ENCODE measurements at regions not wholly inside any gene's neighbourhood (a gene's known extent, or its start where the extent isn't known, plus 50 kb on each side); places are given as distances from the start of the nearest gene placed in this dataset.

GRCh38 chr11:116114198-116114651 is 610.0 kb upstream of the CADM1 start:
- Mint-ChIP-seq H3K36me3 (no peaks in the 10 kb centered on the region), H3K9me3 (no peaks in the 10 kb centered on the region), H3K4me1 (ENCODE audit: unreplicated experiment) (peaks cover 8% of the 10 kb centered on the region), H3K27ac (no peak overlapping the region), H3K27me3 (peaks cover 9% of the 10 kb centered on the region), H3K4me3 (no peak overlapping the region)
- no peak for TF ChIP-seq CTCF (conservative IDR thresholded peaks at IDR 0.05)
- no peak for DNase-seq (ENCODE audit: extremely low spot score, unreplicated experiment)

GRCh38 chr11:116112087-116112935 is 608.1 kb upstream of the CADM1 start:
- H3K9me3 Mint-ChIP-seq, result no peaks in the 10 kb centered on the region
- H3K27me3 Mint-ChIP-seq, result peaks cover 5% of the 10 kb centered on the region
- H3K27ac Mint-ChIP-seq, result no peak overlapping the region
- peaks cover 8% of the 10 kb centered on the region for H3K4me1 Mint-ChIP-seq (ENCODE audit: unreplicated experiment)
- no peaks in the 10 kb centered on the region for H3K36me3 Mint-ChIP-seq
- no peak for TF ChIP-seq CTCF (conservative IDR thresholded peaks at IDR 0.05)
- no peak overlapping the region for H3K4me3 Mint-ChIP-seq
- DNase-seq (ENCODE audit: extremely low spot score, unreplicated experiment), result no peak

GRCh38 chr11:116111546-116111945 is 607.3 kb upstream of the CADM1 start:
- no peak for TF ChIP-seq CTCF (conservative IDR thresholded peaks at IDR 0.05)
- no peak overlapping the region for H3K27ac Mint-ChIP-seq
- H3K9me3 Mint-ChIP-seq, result no peaks in the 10 kb centered on the region
- no peak overlapping the region for H3K4me3 Mint-ChIP-seq
- peaks cover 8% of the 10 kb centered on the region for H3K4me1 Mint-ChIP-seq (ENCODE audit: unreplicated experiment)
- no peak for DNase-seq (ENCODE audit: extremely low spot score, unreplicated experiment)
- H3K36me3 Mint-ChIP-seq, result no peaks in the 10 kb centered on the region
- peaks cover 5% of the 10 kb centered on the region for H3K27me3 Mint-ChIP-seq

GRCh38 chr11:116110802-116111201 is 606.6 kb upstream of the CADM1 start:
- no peak overlapping the region for H3K4me3 Mint-ChIP-seq
- no peak for DNase-seq (ENCODE audit: extremely low spot score, unreplicated experiment)
- H3K36me3 Mint-ChIP-seq, result no peaks in the 10 kb centered on the region
- no peaks in the 10 kb centered on the region for H3K9me3 Mint-ChIP-seq
- peaks cover 8% of the 10 kb centered on the region for H3K4me1 Mint-ChIP-seq (ENCODE audit: unreplicated experiment)
- no peak for TF ChIP-seq CTCF (conservative IDR thresholded peaks at IDR 0.05)
- no peak overlapping the region for H3K27ac Mint-ChIP-seq
- H3K27me3 Mint-ChIP-seq, result peaks cover 5% of the 10 kb centered on the region

- no peak overlapping the region for H3K4me3 Mint-ChIP-seq
- H3K27me3 Mint-ChIP-seq, result peaks cover 5% of the 10 kb centered on the region
- DNase-seq (ENCODE audit: extremely low spot score, unreplicated experiment), result no peak
- peaks cover 8% of the 10 kb centered on the region for H3K4me1 Mint-ChIP-seq (ENCODE audit: unreplicated experiment)
- H3K27ac Mint-ChIP-seq, result no peak overlapping the region
- no peak for TF ChIP-seq CTCF (conservative IDR thresholded peaks at IDR 0.05)
- no peaks in the 10 kb centered on the region for H3K36me3 Mint-ChIP-seq
- no peaks in the 10 kb centered on the region for H3K9me3 Mint-ChIP-seq
Observed at GRCh38 chr11:116110356-116110755, 606.1 kb upstream of the CADM1 start.

Data from type B pancreatic cell (in vitro differentiated cells).